NCI-H2081 (cell line): ENCODE measurements at regions not wholly inside any gene's neighbourhood (a gene's known extent, or its start where the extent isn't known, plus 50 kb on each side); places are given as distances from the start of the nearest gene placed in this dataset.
A peak's percentile ranks its signal among the peaks of the same experiment; 100 is the strongest.
"Not testable (repeated sequence)": the region's sequence is repeated elsewhere in the genome, so short reads cannot be mapped to it uniquely, and the experiment has no call there.

ENCODE experiments used
- DNase-seq, 2 experiments: peaks; one replicate each; lab custom pipeline; 2025; lab: John Stamatoyannopoulos, UW

DNA sequence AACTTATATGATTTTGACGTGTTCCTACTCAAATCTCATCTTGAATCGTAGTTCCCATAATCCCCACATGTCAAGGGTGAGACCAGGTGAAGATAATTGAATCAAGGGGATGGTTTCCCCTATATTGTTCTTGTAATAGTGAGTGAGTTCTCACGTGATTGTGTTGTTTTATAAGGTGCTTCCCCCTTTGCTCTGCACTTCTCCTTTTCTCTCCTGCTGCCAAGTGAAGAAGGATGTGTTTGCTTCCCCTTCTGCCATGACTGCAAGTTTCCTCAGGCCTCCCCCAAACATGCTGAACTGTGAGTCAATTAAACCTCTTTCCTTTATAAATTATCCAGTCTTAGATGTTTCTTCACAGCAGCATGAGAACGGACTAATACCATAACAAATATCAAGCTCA lies 83.2 kb downstream of the MANEA start:
- no peak for DNase-seq

DNA sequence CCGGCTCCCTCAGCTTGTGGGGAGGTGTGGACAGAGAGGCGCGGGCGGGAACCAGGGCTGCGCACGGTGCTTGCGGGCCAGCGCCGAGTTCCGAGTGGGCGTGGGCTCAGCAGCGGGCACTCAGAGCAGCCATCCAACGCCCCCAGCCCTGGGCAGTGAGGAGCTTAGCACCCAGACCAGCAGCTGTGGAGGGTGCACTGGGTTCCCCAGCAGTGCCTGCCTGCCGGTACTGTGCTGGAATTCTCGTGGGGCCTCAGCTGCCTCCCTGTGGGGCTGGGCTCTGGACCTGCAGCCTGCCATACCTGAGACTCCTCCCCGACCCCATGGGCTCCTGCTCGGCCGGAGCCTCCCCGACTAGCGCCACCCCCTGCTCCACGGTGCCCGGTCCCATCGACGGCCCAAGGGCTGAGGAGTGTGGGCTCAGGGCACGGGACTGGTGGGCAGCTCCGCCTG lies 92.7 kb downstream of the MANEA start:
- no peak for DNase-seq

GRCh38 chr6:95676011-95676628 lies 98.8 kb downstream of the MANEA start:
- no peak for DNase-seq

DNA sequence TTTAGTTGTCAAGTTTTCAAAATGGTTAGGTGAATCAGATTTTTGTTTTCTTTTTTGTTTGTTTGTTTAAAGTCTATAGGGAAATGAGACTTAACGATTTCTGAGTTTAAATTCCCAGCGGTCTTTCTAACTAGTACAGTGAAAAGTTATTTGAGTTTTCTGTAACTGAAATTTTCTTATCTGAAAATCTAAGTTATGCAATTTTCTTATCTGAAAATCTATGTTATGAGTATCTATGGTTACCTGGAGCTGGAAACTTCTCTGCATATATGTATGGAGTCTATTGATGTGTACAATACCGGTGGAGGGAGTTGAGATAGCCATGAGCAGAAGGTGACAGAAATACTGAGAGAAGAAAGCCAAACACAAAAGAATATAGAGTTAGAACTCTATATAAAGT lies 102.6 kb downstream of the MANEA start:
- DNase-seq, result no peak

GRCh38 chr6:95681736-95682135 lies 104.4 kb downstream of the MANEA start:
- DNase-seq, result no peak

- DNase-seq, result no peak
Measured at GRCh38 chr6:95682476-95682875, 105.1 kb downstream of the MANEA start.

DNA sequence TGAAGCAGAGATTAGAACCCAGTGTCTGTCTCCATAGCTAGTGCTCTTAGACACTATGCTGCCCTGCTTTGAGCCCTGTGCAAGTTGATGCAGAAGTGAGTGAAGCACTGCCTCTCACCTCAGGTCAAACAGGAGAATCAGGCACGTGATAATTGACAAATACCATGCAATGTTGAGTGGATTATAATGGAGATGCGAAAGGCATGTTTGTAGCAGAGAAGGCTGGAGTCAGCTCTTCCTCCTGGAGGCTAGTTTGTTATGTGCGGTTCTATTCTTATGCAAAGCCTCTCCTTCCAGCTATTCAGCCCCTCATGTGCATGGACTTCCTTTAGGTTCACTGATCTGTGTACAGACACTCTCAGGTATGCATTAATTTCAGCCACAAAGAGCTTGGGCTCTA lies 108.5 kb downstream of the MANEA start:
- peak in 1 of 2 experiments; percentile 30 for DNase-seq

DNA sequence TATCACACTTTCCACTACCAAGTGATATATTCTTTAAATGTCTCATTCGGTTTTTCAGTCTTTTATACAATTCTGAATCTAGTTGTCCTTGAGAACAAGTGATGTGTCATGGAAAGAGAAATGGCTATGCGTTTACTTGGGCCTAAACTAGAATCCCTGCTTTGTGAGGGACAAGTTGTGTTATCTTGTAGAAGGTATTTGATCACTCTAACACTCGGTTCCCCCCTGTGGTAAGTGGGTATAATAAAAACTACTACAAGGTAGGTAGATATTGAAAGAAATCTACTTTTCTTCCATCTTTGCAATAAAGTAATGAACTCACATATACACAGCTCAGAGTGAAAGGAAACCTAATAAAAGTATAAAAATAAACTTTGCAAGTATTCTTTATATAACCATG lies 108.9 kb downstream of the MANEA start:
- DNase-seq, result peak in 1 of 2 experiments; percentile 31

DNA sequence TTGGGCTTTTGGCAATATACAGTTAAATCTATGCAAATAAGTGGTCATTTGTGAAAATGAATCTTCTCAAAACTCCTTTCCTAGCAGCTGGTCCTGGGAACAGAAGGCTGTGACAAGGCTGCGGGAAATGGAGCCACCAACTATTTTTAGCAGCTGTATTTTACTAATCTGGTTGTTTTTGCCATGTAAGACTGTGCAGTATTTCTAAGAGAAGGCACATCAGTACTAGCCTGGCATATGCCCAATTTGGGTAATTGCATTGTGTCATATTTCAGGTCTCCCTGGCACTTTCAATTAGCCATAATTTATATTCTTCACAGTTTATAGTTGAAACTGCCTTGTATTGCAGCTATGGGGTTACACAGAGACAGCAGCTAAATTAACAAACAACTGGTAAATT lies 109.6 kb downstream of the MANEA start:
- DNase-seq, result peak; percentile 66 to 91

DNA sequence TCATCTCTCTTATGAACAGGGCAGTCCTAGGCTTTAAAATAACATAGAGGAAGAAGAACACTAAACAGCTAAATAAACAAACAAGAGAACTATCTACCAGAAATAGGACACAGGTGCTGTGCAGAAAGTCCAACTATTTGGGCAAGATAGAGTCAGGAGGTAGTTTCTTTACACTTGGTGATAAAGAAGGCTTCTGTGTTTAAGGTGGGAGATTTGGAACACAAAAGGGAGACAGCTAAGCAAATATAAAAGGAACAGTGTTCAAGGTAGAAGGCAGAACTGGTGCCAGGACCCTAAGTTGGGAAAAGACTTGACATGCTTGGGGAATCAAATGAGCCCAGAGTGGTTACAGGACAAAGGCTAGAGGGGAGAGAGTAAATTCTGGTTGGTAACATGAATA lies 110.5 kb downstream of the MANEA start:
- DNase-seq, result no peak

GRCh38 chr6:95690328-95690727 lies 113.0 kb downstream of the MANEA start:
- no peak for DNase-seq

- DNase-seq, result no peak
Measured at GRCh38 chr6:95693108-95693507, 115.8 kb downstream of the MANEA start.

DNA sequence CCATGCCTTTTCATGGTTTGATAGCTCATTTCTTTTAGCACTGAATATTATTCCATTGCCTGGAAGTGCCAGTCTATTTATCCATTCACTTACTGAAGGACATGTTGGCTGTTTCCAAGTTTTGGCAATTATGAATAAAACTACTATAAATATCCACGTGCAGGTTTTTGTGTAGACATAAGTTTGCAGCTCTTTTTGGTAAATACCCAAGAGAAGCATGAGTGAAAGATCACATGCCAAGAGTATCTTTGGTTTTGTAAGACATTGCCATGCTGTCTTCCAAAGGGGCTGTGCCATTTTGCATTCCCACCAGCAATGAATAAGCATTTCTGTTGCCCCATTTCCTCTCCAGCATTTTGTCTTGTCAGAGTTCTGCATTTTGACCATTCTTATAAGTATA lies 120.9 kb downstream of the MANEA start:
- DNase-seq, result no peak

DNA sequence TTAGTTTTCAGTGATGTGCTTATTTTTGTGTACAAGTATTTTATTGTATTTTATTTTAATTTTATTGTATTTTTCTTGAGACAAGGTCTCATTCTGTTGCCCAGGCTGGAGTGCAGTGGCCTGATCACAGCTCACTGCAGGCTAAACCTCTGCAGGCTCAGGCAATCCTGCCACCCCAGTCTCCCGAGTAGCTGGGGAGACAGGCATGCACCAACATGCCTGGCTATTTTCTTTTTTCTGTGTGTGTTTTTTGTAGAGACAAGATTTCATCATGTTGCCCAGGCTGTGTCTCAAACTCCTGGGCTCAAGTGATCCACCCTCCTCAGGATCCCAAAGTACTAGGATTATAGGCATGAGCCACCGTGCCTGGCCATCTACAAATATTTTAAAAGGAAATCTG lies 146.3 kb downstream of the MANEA start:
- no peak for DNase-seq

- DNase-seq, result no peak
Measured at GRCh38 chr6:95725344-95725743, 148.0 kb downstream of the MANEA start.

- no peak for DNase-seq
Measured at GRCh38 chr6:95740157-95740556, 162.8 kb downstream of the MANEA start.

DNA sequence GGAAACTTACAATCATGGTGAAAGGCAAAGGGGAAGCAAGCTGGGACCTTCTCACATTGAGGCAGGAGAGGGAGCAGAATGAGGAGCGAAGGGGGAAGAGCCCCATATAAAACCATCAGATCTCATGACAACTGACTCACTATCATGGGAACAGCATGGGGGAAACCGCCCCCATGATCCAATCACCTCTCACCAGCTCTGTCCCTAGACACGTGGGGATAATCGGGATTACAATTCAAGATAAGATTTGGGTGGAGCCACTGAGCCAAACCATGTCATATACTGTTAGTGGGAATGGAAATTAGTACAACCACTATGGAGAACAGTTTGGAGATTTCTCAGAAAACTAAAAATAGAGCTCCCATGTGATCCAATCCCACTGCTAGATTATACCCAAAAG lies 163.7 kb downstream of the MANEA start:
- no peak for DNase-seq

- no peak for DNase-seq
Measured at GRCh38 chr6:95742767-95743289, 165.5 kb downstream of the MANEA start.

DNA sequence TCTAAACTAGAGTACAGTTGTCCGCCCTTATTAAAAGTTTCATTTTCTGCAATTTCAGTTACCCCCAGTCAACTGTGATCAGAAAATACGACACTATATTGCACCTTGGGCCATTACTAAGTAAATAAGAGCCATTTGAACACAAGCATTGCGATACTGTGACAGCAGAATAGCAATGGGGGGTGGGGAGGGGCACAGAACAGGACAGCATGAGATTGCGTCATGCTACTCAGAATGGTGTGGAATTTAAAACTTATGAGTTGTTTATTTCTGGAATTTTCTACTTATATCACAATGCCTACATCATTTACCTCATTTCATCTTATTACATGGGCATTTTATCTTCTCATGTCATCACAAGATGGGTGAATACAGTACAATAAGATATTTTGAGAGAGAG lies 166.3 kb downstream of the MANEA start:
- DNase-seq, result no peak

DNA sequence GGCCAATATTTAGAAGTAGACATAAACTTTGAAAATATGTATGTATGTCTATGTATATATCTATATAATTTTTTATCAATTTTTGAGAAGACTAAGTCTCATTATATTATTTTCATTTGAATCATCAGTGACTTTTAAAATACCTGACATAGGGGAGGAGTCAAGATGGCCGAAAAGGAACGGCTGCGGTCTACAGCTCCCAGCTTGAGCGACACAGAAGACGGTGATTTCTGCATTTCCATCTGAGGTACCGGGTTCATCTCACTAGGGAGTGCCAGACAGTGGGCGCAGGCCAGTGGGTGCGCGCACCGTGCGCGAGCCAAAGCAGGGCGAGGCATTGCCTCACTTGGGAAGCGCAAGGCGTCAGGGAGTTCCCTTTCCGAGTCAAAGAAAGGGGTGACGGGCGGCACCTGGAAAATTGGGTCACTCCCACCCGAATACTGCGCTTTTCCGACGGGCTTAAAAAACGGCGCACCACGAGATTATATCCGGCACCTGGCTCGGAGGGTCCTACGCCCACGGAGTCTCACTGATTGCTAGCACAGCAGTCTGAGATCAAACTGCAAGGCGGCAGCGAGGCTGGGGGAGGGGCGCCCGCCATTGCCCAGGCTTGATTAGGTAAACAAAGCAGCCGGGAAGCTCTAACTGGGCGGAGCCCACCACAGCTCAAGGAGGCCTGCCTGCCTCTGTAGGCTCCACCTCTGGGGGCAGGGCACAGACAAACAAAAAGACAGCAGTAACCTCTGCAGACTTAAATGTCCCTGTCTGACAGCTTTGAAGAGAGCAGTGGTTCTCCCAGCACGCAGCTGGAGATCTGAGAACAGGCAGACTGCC lies 181.1 kb downstream of the MANEA start:
- not testable (repeated sequence) for DNase-seq

GRCh38 chr6:95767897-95768463 lies 190.6 kb downstream of the MANEA start:
- no peak for DNase-seq

- no peak for DNase-seq
Measured at GRCh38 chr6:95768539-95768938, 191.2 kb downstream of the MANEA start.

DNA sequence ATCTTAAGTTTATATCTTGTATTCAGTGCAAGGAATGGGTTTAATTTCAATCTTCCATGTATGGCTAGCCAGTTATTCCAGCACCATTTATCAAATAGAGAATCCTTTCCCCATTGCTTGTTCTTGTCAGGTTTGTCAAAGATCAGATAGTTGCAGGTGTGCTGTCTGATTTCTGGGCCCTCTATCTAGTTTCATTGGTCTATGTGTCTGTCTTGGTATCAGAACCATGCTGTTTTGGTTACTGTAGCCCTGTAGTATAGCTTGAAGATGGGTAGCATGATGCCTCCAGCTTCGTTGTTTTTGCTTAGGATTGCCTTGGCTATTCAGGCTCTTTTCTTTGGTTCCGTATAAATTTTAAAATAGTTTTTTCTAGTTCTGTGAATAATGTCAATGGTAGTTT lies 200.0 kb downstream of the MANEA start:
- no peak for DNase-seq
